HAP-1 (cell line): ENCODE measurements at regions not wholly inside any gene's neighbourhood (a gene's known extent, or its start where the extent isn't known, plus 50 kb on each side); places are given as distances from the start of the nearest gene placed in this dataset.

Source experiments
- DNase-seq, 2 experiments: peaks; one replicate each; pipeline ENCODE4 v3.0.0-alpha.2; 2016 to 2020; ENCODE audit warnings: low spot score in 2 of 2
- H3K27me3 ChIP-seq: fragments of 250-450 bp; sonication (Bioruptor Pico); 2 replicates; pipeline ENCODE4 v1.5.1; 2020; ENCODE audit warnings: low read depth, mild to moderate bottlenecking, moderate library complexity
- H3K36me3 ChIP-seq: fragments of 250-450 bp; sonication (Bioruptor Pico); replicated peaks from 2 replicates; pipeline ENCODE4 v1.5.1; 2020; ENCODE audit warnings: mild to moderate bottlenecking
- H3K4me1 ChIP-seq: fragments of 250-450 bp; sonication (Bioruptor Pico); 2 replicates; pipeline ENCODE4 v1.5.1; 2020; ENCODE audit warnings: mild to moderate bottlenecking
- H3K4me3 ChIP-seq: fragments of 250-450 bp; sonication (Bioruptor Pico); 2 replicates; pipeline ENCODE4 v1.5.1; 2020; ENCODE audit warnings: mild to moderate bottlenecking, moderate library complexity
- H3K9me3 ChIP-seq: fragments of 250-450 bp; sonication (Bioruptor Pico); 2 replicates; pipeline ENCODE4 v1.5.1; 2020; ENCODE audit warnings: mild to moderate bottlenecking, moderate library complexity
- in situ Hi-C: fragments of 300-500 bp; cut with MboI; formaldehyde crosslinking; loops from 3 replicates; pipeline ENCODE4 v1.14.3; 2020; ENCODE audit warnings: low sequenced_read_pairs, inconsistent platforms, mixed read lengths

- no peaks in the 10 kb centered on the region for H3K4me1 ChIP-seq
- H3K9me3 ChIP-seq, result no peaks in the 10 kb centered on the region
- in situ Hi-C loops, result no loop called here
- peaks cover 7% of the 10 kb centered on the region; the same call in 1 of the 2 replicates for H3K27me3 ChIP-seq
- DNase-seq, result no peak
- no peaks in the 10 kb centered on the region for H3K36me3 ChIP-seq
- H3K4me3 ChIP-seq, result no peak overlapping the region
These were observed 51.8 kb upstream of the ADGRA1 start for GRCh38 chr10:133035952-133036351.

- Histone ChIP-seq H3K27me3 (peaks cover 7% of the 10 kb centered on the region; the same call in 1 of the 2 replicates), H3K36me3 (no peaks in the 10 kb centered on the region), H3K4me1 (no peaks in the 10 kb centered on the region), H3K9me3 (no peaks in the 10 kb centered on the region), H3K4me3 (no peak overlapping the region)
- in situ Hi-C loops, result no loop called here
- no peak for DNase-seq
These were observed 53.0 kb upstream of the ADGRA1 start for GRCh38 chr10:133034762-133035161.

- in situ Hi-C loops, result no loop called here
- H3K27me3 ChIP-seq, result peaks cover 11% of the 10 kb centered on the region
These were observed 53.6 kb upstream of the ADGRA1 start for GRCh38 chr10:133034092-133034491.

GRCh38 chr10:133033742-133034048 is 54.0 kb upstream of the ADGRA1 start:
- no peak for DNase-seq
- Histone ChIP-seq H3K36me3 (no peaks in the 10 kb centered on the region), H3K4me1 (no peaks in the 10 kb centered on the region), H3K9me3 (no peaks in the 10 kb centered on the region), H3K4me3 (no peak overlapping the region), H3K27me3 (peaks cover 15% of the 10 kb centered on the region)
- in situ Hi-C loops, result no loop called here

More at GRCh38 chr10:133034092-133034491, 53.6 kb upstream of the ADGRA1 start:
- no peaks in the 10 kb centered on the region for H3K9me3 ChIP-seq
- H3K4me1 ChIP-seq, result no peaks in the 10 kb centered on the region
- no peak for DNase-seq
- no peaks in the 10 kb centered on the region for H3K36me3 ChIP-seq
- no peak overlapping the region for H3K4me3 ChIP-seq

DNA sequence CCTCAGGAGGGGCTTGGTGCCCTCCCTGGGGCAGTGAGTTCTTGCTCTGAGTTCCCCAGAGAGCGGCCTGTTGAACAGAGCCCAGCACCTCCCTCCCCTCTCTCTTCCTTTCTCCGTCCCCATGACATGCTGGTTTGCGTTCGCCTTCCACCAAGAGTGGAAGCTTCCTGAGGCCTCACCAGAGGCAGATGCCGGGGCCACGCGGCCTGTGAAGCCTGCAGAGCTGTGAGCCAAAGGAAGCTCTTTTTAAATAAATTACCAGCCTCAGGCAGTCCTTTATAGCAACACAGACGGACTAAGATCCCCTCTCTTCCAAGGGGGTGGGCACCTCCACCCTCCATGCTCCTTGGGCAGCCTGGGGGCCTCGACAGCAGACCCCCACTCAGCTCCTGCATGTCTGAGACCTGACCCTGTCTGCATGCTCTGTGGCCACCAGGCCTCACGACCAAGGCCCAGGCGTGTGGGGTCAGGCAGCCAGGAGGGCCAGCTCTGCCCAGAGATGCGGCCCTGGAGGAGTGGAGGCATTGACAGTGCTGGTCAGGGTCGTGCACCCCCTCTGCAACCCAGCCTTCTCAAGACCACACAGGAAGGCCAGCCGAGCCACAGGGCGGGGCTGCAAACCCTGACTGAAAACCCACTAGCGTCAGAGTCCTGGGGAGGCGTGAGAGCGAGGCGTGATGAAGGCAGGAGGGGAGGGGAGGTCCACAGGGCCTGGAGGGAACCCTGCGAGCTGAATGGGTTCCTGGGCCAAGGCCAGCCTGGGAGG is 54.6 kb upstream of the ADGRA1 start:
- no peaks in the 10 kb centered on the region for H3K9me3 ChIP-seq
- H3K4me3 ChIP-seq, result no peak overlapping the region
- peaks cover 16% of the 10 kb centered on the region for H3K27me3 ChIP-seq
- no peak for DNase-seq
- in situ Hi-C loops, result no loop called here
- H3K4me1 ChIP-seq, result no peaks in the 10 kb centered on the region
- H3K36me3 ChIP-seq, result no peaks in the 10 kb centered on the region

DNA sequence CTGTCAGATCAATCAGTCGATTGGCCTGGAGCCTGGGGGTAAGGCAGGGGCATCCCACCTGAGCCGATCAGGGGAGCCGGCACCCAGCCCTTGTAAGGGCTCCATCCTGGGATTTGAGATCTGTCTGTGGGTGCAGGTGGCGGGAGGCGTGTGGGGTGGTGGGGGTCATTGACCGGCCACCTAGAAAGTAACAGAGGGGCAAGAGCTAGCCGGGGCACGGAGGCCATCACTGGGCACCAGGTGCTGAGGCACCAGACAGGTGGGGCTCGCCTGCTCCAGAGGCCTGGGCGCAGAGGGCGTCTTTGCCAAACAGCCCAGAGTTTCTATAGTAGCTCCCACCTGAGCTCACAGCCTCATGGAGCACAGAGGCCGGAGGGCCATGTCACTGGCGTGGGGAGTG is 55.5 kb upstream of the ADGRA1 start:
- Histone ChIP-seq H3K36me3 (no peaks in the 10 kb centered on the region), H3K27me3 (peaks cover 16% of the 10 kb centered on the region), H3K4me3 (no peak overlapping the region), H3K4me1 (no peaks in the 10 kb centered on the region), H3K9me3 (no peaks in the 10 kb centered on the region)
- in situ Hi-C loops, result no loop called here
- DNase-seq, result no peak

- Histone ChIP-seq H3K4me3 (no peak overlapping the region), H3K4me1 (no peaks in the 10 kb centered on the region), H3K36me3 (no peaks in the 10 kb centered on the region), H3K9me3 (no peaks in the 10 kb centered on the region), H3K27me3 (peaks cover 18% of the 10 kb centered on the region)
- DNase-seq, result no peak
- in situ Hi-C loops, result no loop called here
These were observed 56.1 kb upstream of the ADGRA1 start for GRCh38 chr10:133031541-133032125.

DNA sequence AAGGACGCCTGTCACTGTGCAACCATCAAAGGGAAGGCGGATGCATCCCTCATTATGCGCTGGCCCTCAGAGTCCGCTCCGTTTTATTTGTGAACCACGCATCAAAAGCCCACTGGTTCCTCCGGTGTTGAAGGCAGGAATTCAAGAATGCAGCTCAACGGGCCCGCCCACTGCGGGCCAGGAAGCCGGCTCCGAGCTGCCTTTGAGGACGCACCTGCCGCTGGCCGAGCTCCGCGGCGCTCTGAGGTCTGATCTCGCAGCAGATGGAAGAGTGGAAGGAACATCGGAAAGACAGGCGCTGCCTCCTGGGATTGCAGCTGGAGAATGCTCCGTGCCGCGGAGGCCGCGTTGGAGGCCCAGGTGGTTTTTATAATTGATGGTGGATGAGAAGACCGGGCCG is 56.9 kb upstream of the ADGRA1 start:
- no peaks in the 10 kb centered on the region for H3K36me3 ChIP-seq
- DNase-seq, result no peak
- no peaks in the 10 kb centered on the region for H3K4me1 ChIP-seq
- H3K4me3 ChIP-seq, result no peak overlapping the region
- no peaks in the 10 kb centered on the region for H3K9me3 ChIP-seq
- H3K27me3 ChIP-seq, result peaks cover 26% of the 10 kb centered on the region
- in situ Hi-C loops, result no loop called here

- H3K4me1 ChIP-seq, result no peaks in the 10 kb centered on the region
- DNase-seq, result no peak
- H3K27me3 ChIP-seq, result peaks cover 32% of the 10 kb centered on the region
- H3K36me3 ChIP-seq, result no peaks in the 10 kb centered on the region
- in situ Hi-C loops, result no loop called here
- H3K4me3 ChIP-seq, result no peak overlapping the region
- no peaks in the 10 kb centered on the region for H3K9me3 ChIP-seq
These were observed 57.6 kb upstream of the ADGRA1 start for GRCh38 chr10:133030126-133030525.

GRCh38 chr10:133028956-133029355 is 58.8 kb upstream of the ADGRA1 start:
- Histone ChIP-seq H3K4me1 (no peaks in the 10 kb centered on the region), H3K36me3 (no peaks in the 10 kb centered on the region), H3K9me3 (no peaks in the 10 kb centered on the region), H3K4me3 (no peak overlapping the region), H3K27me3 (peaks cover 35% of the 10 kb centered on the region)
- in situ Hi-C loops, result no loop called here
- DNase-seq, result no peak

GRCh38 chr10:133028158-133028557 is 59.6 kb upstream of the ADGRA1 start:
- no peak for DNase-seq
- Histone ChIP-seq H3K4me1 (no peaks in the 10 kb centered on the region), H3K9me3 (no peaks in the 10 kb centered on the region), H3K27me3 (peaks cover 35% of the 10 kb centered on the region), H3K4me3 (no peak overlapping the region), H3K36me3 (no peaks in the 10 kb centered on the region)
- in situ Hi-C loops, result no loop called here

GRCh38 chr10:133027482-133027881 is 60.2 kb upstream of the ADGRA1 start:
- Histone ChIP-seq H3K36me3 (no peaks in the 10 kb centered on the region), H3K9me3 (no peaks in the 10 kb centered on the region), H3K4me3 (no peak overlapping the region), H3K27me3 (peaks cover 35% of the 10 kb centered on the region), H3K4me1 (no peaks in the 10 kb centered on the region)
- DNase-seq, result no peak
- in situ Hi-C loops, result no loop called here

- in situ Hi-C loops, result no loop called here
- Histone ChIP-seq H3K4me1 (no peaks in the 10 kb centered on the region), H3K36me3 (no peaks in the 10 kb centered on the region), H3K4me3 (no peak overlapping the region), H3K27me3 (peaks cover 35% of the 10 kb centered on the region), H3K9me3 (no peaks in the 10 kb centered on the region)
- no peak for DNase-seq
These were observed 60.9 kb upstream of the ADGRA1 start for GRCh38 chr10:133026726-133027395.

DNA sequence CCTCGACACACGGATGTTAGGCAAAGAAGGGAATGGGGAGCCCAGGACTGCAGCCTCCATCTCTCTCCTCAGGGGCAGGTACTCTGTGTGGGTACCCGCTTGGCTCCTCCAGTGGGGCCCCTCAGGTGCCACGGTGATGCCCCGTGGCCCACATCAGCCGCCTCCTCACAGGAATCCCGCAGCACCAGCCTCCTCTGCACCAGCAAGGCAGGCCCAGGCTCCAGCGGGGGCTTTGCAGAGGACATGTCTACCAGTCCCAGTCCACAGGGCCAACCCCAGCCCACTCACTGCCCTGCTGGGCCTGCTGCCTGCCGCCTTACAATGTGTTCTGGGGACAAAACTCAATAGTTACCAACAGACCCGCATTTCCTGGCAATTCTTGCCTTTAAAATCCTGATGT is 61.6 kb upstream of the ADGRA1 start:
- no peak overlapping the region for H3K4me3 ChIP-seq
- no peaks in the 10 kb centered on the region for H3K9me3 ChIP-seq
- H3K4me1 ChIP-seq, result no peaks in the 10 kb centered on the region
- no peak for DNase-seq
- H3K27me3 ChIP-seq, result peaks cover 35% of the 10 kb centered on the region
- H3K36me3 ChIP-seq, result no peaks in the 10 kb centered on the region
- in situ Hi-C loops, result no loop called here
